ENCODE measurements at regions not wholly inside any gene's neighbourhood (a gene's known extent, or its start where the extent isn't known, plus 50 kb on each side); places are given as distances from the start of the nearest gene placed in this dataset.

DNA sequence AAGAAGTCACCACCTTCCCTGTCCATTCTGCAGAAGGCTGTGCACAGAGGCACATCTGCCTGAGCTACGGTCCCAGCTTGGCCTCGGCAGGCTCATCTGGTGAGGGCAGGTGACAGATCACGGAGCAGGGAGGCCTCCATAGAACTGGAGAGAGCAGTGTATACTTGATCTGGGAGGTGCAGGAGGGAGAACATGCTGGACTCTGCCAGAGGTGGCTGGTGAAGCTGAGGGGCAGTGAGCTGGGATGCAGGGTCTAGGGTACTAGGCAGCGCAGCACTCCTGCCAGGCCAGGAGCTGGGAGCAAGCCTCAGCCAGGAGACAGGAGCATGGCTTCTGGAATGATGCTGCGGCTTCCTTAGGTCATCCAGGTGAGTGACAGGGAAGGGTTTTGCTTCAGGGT, 553.0 kb downstream of the TCERG1L start:
- TF ChIP-seq, protein P1, sequence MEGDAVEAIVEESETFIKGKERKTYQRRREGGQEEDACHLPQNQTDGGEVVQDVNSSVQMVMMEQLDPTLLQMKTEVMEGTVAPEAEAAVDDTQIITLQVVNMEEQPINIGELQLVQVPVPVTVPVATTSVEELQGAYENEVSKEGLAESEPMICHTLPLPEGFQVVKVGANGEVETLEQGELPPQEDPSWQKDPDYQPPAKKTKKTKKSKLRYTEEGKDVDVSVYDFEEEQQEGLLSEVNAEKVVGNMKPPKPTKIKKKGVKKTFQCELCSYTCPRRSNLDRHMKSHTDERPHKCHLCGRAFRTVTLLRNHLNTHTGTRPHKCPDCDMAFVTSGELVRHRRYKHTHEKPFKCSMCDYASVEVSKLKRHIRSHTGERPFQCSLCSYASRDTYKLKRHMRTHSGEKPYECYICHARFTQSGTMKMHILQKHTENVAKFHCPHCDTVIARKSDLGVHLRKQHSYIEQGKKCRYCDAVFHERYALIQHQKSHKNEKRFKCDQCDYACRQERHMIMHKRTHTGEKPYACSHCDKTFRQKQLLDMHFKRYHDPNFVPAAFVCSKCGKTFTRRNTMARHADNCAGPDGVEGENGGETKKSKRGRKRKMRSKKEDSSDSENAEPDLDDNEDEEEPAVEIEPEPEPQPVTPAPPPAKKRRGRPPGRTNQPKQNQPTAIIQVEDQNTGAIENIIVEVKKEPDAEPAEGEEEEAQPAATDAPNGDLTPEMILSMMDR (IDR thresholded peaks at IDR 0.05), result no peak
- TF ChIP-seq POLR2A (IDR thresholded peaks at IDR 0.05) (no peak), EP300 (IDR thresholded peaks at IDR 0.05) (no peak)

All from ovary (tissue), 3 donors.